ENCODE measurements at regions not wholly inside any gene's neighbourhood (a gene's known extent, or its start where the extent isn't known, plus 50 kb on each side); places are given as distances from the start of the nearest gene placed in this dataset.

DNA sequence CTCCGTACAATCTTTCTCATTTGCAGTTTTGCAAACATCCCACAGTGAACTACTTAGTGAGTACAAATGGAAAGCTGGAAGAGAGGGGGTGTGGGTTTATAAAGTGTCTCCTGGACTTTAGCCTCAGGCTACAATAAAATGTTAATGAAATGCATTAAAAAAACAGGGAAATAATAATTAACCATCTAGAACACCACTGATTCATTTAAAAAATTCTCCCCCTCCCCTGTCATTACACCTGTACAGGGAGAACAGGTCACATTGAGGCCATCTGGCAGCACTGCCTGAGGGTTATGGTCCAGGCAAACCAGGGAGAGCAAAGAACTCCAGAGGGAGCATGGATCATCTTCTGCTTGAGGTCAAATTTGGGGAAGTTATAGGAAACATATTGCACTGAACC is 96.3 kb downstream of the TSPAN8 start:
- TF ChIP-seq, protein P1, sequence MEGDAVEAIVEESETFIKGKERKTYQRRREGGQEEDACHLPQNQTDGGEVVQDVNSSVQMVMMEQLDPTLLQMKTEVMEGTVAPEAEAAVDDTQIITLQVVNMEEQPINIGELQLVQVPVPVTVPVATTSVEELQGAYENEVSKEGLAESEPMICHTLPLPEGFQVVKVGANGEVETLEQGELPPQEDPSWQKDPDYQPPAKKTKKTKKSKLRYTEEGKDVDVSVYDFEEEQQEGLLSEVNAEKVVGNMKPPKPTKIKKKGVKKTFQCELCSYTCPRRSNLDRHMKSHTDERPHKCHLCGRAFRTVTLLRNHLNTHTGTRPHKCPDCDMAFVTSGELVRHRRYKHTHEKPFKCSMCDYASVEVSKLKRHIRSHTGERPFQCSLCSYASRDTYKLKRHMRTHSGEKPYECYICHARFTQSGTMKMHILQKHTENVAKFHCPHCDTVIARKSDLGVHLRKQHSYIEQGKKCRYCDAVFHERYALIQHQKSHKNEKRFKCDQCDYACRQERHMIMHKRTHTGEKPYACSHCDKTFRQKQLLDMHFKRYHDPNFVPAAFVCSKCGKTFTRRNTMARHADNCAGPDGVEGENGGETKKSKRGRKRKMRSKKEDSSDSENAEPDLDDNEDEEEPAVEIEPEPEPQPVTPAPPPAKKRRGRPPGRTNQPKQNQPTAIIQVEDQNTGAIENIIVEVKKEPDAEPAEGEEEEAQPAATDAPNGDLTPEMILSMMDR (conservative IDR thresholded peaks at IDR 0.05 in 1 of 2, IDR thresholded peaks at IDR 0.05 in 1 of 2; ENCODE audit: extremely low read depth in 1 of 2, insufficient read depth in 1 of 2, low read depth in 1 of 2, low read length in 2 of 2), result no peak
- no peak for TF ChIP-seq EZH2 (IDR thresholded peaks at IDR 0.05; ENCODE audit: borderline replicate concordance, low read length)
